Endothelial cell of umbilical vein (primary cell): ENCODE measurements at regions not wholly inside any gene's neighbourhood (a gene's known extent, or its start where the extent isn't known, plus 50 kb on each side); places are given as distances from the start of the nearest gene placed in this dataset.

Experiments
- BruUV-seq: library from RNA; stranded (reverse); fragments of 400-500 nt; replicated peaks from 2 replicates; lab custom pipeline; 2021; lab: Mats Ljungman, UMichigan
- CTCF ChIA-PET: fragments of 300-600, 350-600 bp; sonication (Branson Sonifier 250); formaldehyde crosslinking; loops from one replicate; lab custom pipeline; 2021; ENCODE audit warnings: antibody characterized with exemption, inconsistent platforms; lab: Charles Lee
- POLR2A ChIA-PET: fragments of 300-600, 350-600 bp; sonication (Branson Sonifier 250); formaldehyde crosslinking; loops from one replicate; lab custom pipeline; 2021; ENCODE audit warnings: antibody characterized with exemption, inconsistent platforms; lab: Charles Lee
- DNase-seq: peaks from one replicate; pipeline ENCODE4 v3.0.0-alpha.2; 2011; ENCODE audit warnings: low read depth, low spot score
- FAIRE-seq: peaks from 2 replicates; lab custom pipeline; 2011; peaks lifted over from hg19 to GRCh38; lab: Jason Lieb, UNC
- H2AFZ ChIP-seq: 2 replicates; pipeline ENCODE4 v1.6.0; 2012; ENCODE audit warnings: low read depth, low read length, control low read depth, inconsistent platforms
- H3K27ac ChIP-seq: 2 replicates; pipeline ENCODE4 v1.5.1; 2011; ENCODE audit warnings: low read depth, mild to moderate bottlenecking, control low read depth, low read length, moderate library complexity; ENCODE audit not compliant: insufficient read depth
- H3K27me3 ChIP-seq, 2 experiments: 2 replicates each; pipeline versions ENCODE4 v1.6.0 to v1.6.1; 2011; ENCODE audit warnings: low read length in 2 of 2, mixed read lengths in 1 of 2; ENCODE audit not compliant: control insufficient read depth in 2 of 2, insufficient read depth in 2 of 2
- H3K36me3 ChIP-seq, 2 experiments: 2 replicates in 1 of 2; 3 replicates in 1 of 2; pipeline ENCODE4 v1.5.1; 2011; ENCODE audit warnings: low read length in 2 of 2, mild to moderate bottlenecking in 1 of 2, moderate library complexity in 1 of 2; ENCODE audit not compliant: control insufficient read depth in 2 of 2, insufficient read depth in 2 of 2; ENCODE audit errors: extremely low read depth in 1 of 2
- H3K4me1 ChIP-seq: 3 replicates; pipeline ENCODE4 v1.5.1; 2011; ENCODE audit warnings: mild to moderate bottlenecking, low read length; ENCODE audit not compliant: control insufficient read depth, insufficient read depth; ENCODE audit errors: extremely low read depth
- H3K4me2 ChIP-seq: 2 replicates; pipeline ENCODE4 v1.6.1; 2011; ENCODE audit warnings: low read length, control low read depth, mixed read lengths; ENCODE audit not compliant: insufficient read depth
- H3K4me3 ChIP-seq, 3 experiments: fragments of 200-600 bp in 1 of 3; sonication (generic), shearing (Covaris generic) in 1 of 3; replicated peaks in 1 of 3; 2 replicates each; pipeline ENCODE4 v1.5.1; 2011 to 2016; ENCODE audit warnings: control low read depth in 3 of 3, low read length in 3 of 3, mild to moderate bottlenecking in 2 of 3, inconsistent platforms in 1 of 3, low read depth in 1 of 3, moderate library complexity in 1 of 3; ENCODE audit not compliant: insufficient read depth in 1 of 3
- H3K79me2 ChIP-seq: 2 replicates; pipeline ENCODE4 v1.6.0; 2012; ENCODE audit warnings: low read length, inconsistent platforms; ENCODE audit not compliant: control insufficient read depth, insufficient read depth
- H3K9ac ChIP-seq: replicated peaks from 2 replicates; pipeline ENCODE3; 2011; ENCODE audit warnings: low read length, control low read depth; ENCODE audit not compliant: insufficient read depth; ENCODE audit errors: extremely low read depth
- H3K9me1 ChIP-seq: replicated peaks from 3 replicates; pipeline ENCODE4 v1.6.0; 2011; ENCODE audit warnings: mild to moderate bottlenecking, low read length; ENCODE audit not compliant: control insufficient read depth, insufficient read depth; ENCODE audit errors: extremely low read depth
- H3K9me3 ChIP-seq: replicated peaks from 2 replicates; pipeline ENCODE4 v1.5.1; 2012; ENCODE audit warnings: low read length, inconsistent platforms; ENCODE audit not compliant: control insufficient read depth, insufficient read depth
- H4K20me1 ChIP-seq: replicated peaks from 2 replicates; pipeline ENCODE3; 2011; ENCODE audit warnings: mild to moderate bottlenecking, low read length; ENCODE audit not compliant: control insufficient read depth, insufficient read depth; ENCODE audit errors: extremely low read depth
- CTCF ChIP-seq, 2 donors: IDR thresholded peaks; 1 replicate in 1 of 2; 2 replicates in 1 of 2; pipeline ENCODE4 v1.5.1; 2011; ENCODE audit warnings: low read length in 2 of 2, mild to moderate bottlenecking in 2 of 2, moderate library complexity in 2 of 2, control low read depth in 1 of 2, inconsistent platforms in 1 of 2, low read depth in 1 of 2; ENCODE audit not compliant: insufficient read depth in 1 of 2; ENCODE audit errors: extremely low read depth in 1 of 2
- EZH2 ChIP-seq: IDR thresholded peaks from 2 replicates; pipeline ENCODE4 v1.6.1; 2012; ENCODE audit warnings: borderline replicate concordance, low read depth, mild to moderate bottlenecking, moderate library complexity, low read length, inconsistent platforms; ENCODE audit not compliant: severe bottlenecking
- FOS ChIP-seq: IDR thresholded peaks from 2 replicates; pipeline ENCODE4 v1.6.1; 2011; ENCODE audit warnings: mild to moderate bottlenecking, low read length, moderate library complexity, borderline replicate concordance; ENCODE audit not compliant: insufficient read depth
- GATA2 ChIP-seq: IDR thresholded peaks from 2 replicates; pipeline ENCODE4 v1.7.0; 2011; ENCODE audit warnings: low read depth, mild to moderate bottlenecking, moderate library complexity, mixed read lengths, low read length; ENCODE audit not compliant: insufficient read length, insufficient read depth
- JUN ChIP-seq: IDR thresholded peaks from 2 replicates; pipeline ENCODE4 v1.6.1; 2011; ENCODE audit warnings: borderline replicate concordance, low read depth; ENCODE audit not compliant: insufficient read length, insufficient read depth
- MAX ChIP-seq: IDR thresholded peaks from 2 replicates; pipeline ENCODE4 v1.6.1; 2011; ENCODE audit not compliant: insufficient read depth, insufficient read length
- MYC ChIP-seq: IDR thresholded peaks from one replicate; pipeline ENCODE4 v1.6.1; 2011; ENCODE audit warnings: mild to moderate bottlenecking, low read depth, low read length
- POLR2A ChIP-seq: IDR thresholded peaks from 2 replicates; pipeline ENCODE4 v1.6.1; 2012; ENCODE audit warnings: low read depth, mild to moderate bottlenecking, control low read depth, low read length
- POLR2AphosphoS5 ChIP-seq: IDR thresholded peaks from 2 replicates; pipeline ENCODE4 v1.6.1; 2012; ENCODE audit warnings: low read depth, mild to moderate bottlenecking, control low read depth, low read length, moderate library complexity; ENCODE audit not compliant: insufficient read depth
- dilution Hi-C: fragments of 300-500 bp; cut with MboI; formaldehyde crosslinking; loops from one replicate; pipeline ENCODE4 v1.15.0; 2019; ENCODE audit warnings: low sequenced_read_pairs; ENCODE audit not compliant: extremely low pct_ligation_motif_present
- intact Hi-C: fragments of 100-400 bp; cut with micrococcal nuclease; formaldehyde crosslinking; loops from one replicate; pipeline ENCODE4 v1.10.0; 2022

GRCh38 chr2:154551649-154552048 lies 146.8 kb upstream of the KCNJ3 start:
- Histone ChIP-seq H3K4me1 (no peaks in the 10 kb centered on the region), H3K27ac (no peak overlapping the region), H3K9me1 (no peaks in the 10 kb centered on the region), H3K4me2 (no peak overlapping the region), H3K27me3 (no peaks in the 10 kb centered on the region), H2AFZ (no peak overlapping the region), H3K79me2 (no peaks in the 10 kb centered on the region), H3K36me3 (no peaks in the 10 kb centered on the region), H3K4me3 (no peak overlapping the region), H3K9ac (no peak overlapping the region), H4K20me1 (no peaks in the 10 kb centered on the region), H3K9me3 (no peaks in the 10 kb centered on the region)
- no TSS peak for BruUV-seq
- DNase-seq (no peak), FAIRE-seq (no peak)
- ChIA-PET CTCF (no interaction called here), POLR2A (no interaction called here)
- dilution Hi-C loops, result no loop called here
- intact Hi-C loops, result no loop called here
- TF ChIP-seq MYC (no peak), JUN (no peak), POLR2AphosphoS5 (no peak), FOS (no peak), MAX (no peak), GATA2 (no peak), POLR2A (no peak), CTCF (IDR thresholded peaks at IDR 0.05; ENCODE audit: extremely low read depth in 1 of 2, insufficient read depth in 1 of 2, low read depth in 1 of 2, low read length in 2 of 2) (no peak), EZH2 (no peak)
